ENCODE measurements at regions not wholly inside any gene's neighbourhood (a gene's known extent, or its start where the extent isn't known, plus 50 kb on each side); places are given as distances from the start of the nearest gene placed in this dataset.

DNA sequence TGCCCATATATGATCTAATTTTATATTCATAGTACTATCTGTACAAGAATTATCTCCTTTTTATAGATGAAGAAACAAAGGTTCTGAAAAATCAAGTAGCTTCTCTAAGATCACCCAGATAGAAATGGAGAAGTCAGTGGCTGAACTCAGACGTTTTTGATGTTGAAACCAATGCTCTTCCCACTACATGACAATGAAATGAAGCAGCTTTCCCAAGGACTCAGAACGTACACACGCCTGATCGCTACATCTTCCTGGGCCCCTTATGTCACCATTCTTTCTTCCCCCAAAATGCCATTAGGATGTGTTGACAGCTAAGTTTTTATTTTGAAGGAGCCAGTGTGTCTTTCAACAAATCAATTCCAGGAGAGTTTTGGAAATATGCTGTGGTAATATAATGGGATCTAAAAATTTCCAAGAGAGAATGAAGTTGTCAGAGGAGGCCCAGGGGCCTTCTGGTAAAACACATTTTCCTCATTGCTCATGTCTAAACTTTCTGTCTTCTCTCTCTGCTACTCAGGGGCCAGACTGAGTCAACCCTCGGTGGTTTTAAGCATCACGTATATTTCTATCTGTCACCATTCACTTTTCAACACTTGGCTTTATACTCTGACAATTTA lies 98.1 kb upstream of the COL21A1 start:
- TF ChIP-seq POLR2A (IDR thresholded peaks at IDR 0.05; ENCODE audit: low read depth, low read length) (no peak), TAF1 (IDR thresholded peaks at IDR 0.05; ENCODE audit: low read depth, low read length) (no peak), POLR2AphosphoS5 (IDR thresholded peaks at IDR 0.05; ENCODE audit: low read depth, low read length) (no peak), PAX5 (IDR thresholded peaks at IDR 0.05; ENCODE audit: insufficient read depth, low read length, severe bottlenecking) (no peak)

All from GM12891 (cell line).